HL-60 (cell line): ENCODE measurements at regions not wholly inside any gene's neighbourhood (a gene's known extent, or its start where the extent isn't known, plus 50 kb on each side); places are given as distances from the start of the nearest gene placed in this dataset.

ENCODE experiments used
- DNase-seq, 2 experiments: peaks; one replicate each; pipeline ENCODE4 v3.0.0-alpha.2; 2010 to 2020; ENCODE audit warnings: low read depth in 1 of 2, low spot score in 1 of 2
- H3K27ac ChIP-seq: fragments of 250-450 bp; sonication (Bioruptor Pico); replicated peaks from 2 replicates; pipeline ENCODE4 v1.5.1; 2020; ENCODE audit warnings: mild to moderate bottlenecking, moderate library complexity
- H3K27me3 ChIP-seq: fragments of 250-450 bp; sonication (Bioruptor Pico); 2 replicates; pipeline ENCODE4 v1.5.1; 2021; ENCODE audit warnings: mild to moderate bottlenecking, moderate library complexity; ENCODE audit not compliant: insufficient read depth, poor library complexity, severe bottlenecking
- H3K4me3 ChIP-seq: replicated peaks from 2 replicates; pipeline ENCODE4 v1.5.1; 2011; ENCODE audit warnings: mild to moderate bottlenecking, control low read depth, low read length; ENCODE audit not compliant: insufficient read depth
- GABPA ChIP-seq: IDR thresholded peaks from 2 replicates; pipeline ENCODE4 v1.6.1; 2012; ENCODE audit warnings: low read depth
- POLR2AphosphoS5 ChIP-seq: IDR thresholded peaks from 2 replicates; pipeline ENCODE4 v1.6.1; 2012; ENCODE audit warnings: low read depth
- SPI1 ChIP-seq: IDR thresholded peaks from 2 replicates; pipeline ENCODE4 v1.6.1; 2012; ENCODE audit warnings: low read depth, mild to moderate bottlenecking, borderline replicate concordance
- TF ChIP-seq, protein P1 (sequence below): IDR thresholded peaks from one replicate; pipeline ENCODE4 v1.5.1; 2011; ENCODE audit warnings: low read length, control low read depth, inconsistent platforms; ENCODE audit not compliant: insufficient read depth
- TF ChIP-seq, protein P2 (sequence below): IDR thresholded peaks from 2 replicates; pipeline ENCODE4 v1.6.1; 2012; ENCODE audit warnings: low read depth; ENCODE audit not compliant: insufficient replicate concordance

DNA sequence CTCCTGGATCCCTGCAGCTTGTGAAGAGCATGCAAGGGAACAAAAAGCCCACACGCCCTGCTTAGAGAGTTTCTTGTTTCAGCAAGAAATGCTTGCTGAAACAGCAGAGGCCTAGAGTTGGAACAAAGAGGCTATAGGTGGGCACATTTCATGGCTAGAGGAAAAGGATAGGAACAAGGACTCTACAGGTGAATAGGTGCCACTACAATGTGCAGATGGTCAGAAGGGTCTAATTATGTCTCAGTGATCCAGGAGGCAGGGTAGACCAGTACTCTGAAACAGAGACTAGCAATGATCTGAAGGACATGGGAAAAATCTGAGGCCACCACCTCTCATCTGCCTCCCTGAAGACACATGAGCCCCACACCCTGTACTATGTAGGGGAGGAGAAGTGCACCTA, 609.0 kb downstream of the REEP3 start:
- Histone ChIP-seq H3K27ac (no peak overlapping the region), H3K4me3 (no peak overlapping the region), H3K27me3 (no peaks in the 10 kb centered on the region)
- DNase-seq, result no peak
- TF ChIP-seq, protein P1, sequence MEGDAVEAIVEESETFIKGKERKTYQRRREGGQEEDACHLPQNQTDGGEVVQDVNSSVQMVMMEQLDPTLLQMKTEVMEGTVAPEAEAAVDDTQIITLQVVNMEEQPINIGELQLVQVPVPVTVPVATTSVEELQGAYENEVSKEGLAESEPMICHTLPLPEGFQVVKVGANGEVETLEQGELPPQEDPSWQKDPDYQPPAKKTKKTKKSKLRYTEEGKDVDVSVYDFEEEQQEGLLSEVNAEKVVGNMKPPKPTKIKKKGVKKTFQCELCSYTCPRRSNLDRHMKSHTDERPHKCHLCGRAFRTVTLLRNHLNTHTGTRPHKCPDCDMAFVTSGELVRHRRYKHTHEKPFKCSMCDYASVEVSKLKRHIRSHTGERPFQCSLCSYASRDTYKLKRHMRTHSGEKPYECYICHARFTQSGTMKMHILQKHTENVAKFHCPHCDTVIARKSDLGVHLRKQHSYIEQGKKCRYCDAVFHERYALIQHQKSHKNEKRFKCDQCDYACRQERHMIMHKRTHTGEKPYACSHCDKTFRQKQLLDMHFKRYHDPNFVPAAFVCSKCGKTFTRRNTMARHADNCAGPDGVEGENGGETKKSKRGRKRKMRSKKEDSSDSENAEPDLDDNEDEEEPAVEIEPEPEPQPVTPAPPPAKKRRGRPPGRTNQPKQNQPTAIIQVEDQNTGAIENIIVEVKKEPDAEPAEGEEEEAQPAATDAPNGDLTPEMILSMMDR, result no peak
- TF ChIP-seq SPI1 (no peak), POLR2AphosphoS5 (no peak), GABPA (no peak)
- TF ChIP-seq, protein P2, sequence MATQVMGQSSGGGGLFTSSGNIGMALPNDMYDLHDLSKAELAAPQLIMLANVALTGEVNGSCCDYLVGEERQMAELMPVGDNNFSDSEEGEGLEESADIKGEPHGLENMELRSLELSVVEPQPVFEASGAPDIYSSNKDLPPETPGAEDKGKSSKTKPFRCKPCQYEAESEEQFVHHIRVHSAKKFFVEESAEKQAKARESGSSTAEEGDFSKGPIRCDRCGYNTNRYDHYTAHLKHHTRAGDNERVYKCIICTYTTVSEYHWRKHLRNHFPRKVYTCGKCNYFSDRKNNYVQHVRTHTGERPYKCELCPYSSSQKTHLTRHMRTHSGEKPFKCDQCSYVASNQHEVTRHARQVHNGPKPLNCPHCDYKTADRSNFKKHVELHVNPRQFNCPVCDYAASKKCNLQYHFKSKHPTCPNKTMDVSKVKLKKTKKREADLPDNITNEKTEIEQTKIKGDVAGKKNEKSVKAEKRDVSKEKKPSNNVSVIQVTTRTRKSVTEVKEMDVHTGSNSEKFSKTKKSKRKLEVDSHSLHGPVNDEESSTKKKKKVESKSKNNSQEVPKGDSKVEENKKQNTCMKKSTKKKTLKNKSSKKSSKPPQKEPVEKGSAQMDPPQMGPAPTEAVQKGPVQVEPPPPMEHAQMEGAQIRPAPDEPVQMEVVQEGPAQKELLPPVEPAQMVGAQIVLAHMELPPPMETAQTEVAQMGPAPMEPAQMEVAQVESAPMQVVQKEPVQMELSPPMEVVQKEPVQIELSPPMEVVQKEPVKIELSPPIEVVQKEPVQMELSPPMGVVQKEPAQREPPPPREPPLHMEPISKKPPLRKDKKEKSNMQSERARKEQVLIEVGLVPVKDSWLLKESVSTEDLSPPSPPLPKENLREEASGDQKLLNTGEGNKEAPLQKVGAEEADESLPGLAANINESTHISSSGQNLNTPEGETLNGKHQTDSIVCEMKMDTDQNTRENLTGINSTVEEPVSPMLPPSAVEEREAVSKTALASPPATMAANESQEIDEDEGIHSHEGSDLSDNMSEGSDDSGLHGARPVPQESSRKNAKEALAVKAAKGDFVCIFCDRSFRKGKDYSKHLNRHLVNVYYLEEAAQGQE, result no peak

DNA sequence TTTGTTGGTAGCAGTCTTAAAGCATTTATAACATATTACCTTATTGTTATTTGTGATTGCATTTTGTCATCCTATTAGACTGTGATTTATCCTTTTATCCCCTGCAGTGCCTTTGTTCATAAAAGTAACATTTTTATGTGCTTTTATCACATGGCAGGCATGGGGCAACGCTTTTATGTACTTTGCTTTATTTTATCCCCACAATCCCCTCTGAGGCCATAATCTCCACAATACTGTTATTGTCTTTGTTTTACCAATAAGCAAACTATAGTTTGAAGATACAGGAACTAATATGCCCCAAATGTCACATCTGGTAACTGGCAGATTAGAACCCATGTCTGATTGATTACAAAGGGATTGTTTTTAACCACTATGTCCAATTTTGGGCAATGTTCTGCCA, 613.5 kb downstream of the REEP3 start:
- H3K4me3 ChIP-seq, result no peak overlapping the region
- H3K27ac ChIP-seq, result no peak overlapping the region
- no peaks in the 10 kb centered on the region for H3K27me3 ChIP-seq
- TF ChIP-seq, protein P2, result no peak
- no peak for DNase-seq

DNA sequence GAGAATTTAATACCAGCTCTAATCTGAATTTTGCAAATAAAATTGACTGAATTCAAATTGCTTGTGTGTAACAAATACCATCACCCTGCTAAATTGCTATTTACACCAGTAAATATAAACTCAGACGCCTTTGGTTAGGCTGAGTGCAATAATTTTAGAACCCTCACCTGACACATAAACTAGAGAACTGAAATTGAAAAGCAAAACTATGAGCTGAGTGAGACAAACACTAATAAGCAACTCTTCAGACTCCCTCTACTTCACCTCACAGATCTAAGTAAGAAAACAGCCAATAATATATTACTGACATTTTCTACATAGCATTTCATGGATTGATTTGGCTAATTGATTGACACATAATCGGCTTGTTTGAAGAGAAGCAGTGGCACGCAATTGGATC, 621.2 kb downstream of the REEP3 start:
- no peaks in the 10 kb centered on the region for H3K27me3 ChIP-seq
- TF ChIP-seq POLR2AphosphoS5, result no peak
- no peak for DNase-seq
- H3K4me3 ChIP-seq, result no peak overlapping the region
- H3K27ac ChIP-seq, result no peak overlapping the region

DNA sequence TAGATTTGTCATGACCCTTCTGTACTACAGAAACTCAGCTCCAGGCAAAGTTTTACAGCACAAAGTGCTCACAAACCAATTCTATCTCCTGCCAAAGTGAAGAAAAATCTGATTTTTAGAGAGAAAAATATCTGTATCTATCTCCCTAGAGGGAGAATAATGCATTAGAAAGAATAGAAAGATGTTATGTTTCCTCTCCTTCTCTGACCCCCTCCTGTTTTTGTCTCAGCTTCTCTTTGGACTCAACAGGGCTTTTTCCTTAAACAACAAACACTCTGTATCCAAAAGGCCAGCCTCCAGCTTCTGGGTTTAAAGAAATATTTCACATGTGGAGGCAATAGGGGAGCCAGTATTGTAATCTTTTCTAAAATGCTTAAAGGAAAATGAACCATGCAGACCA, 627.4 kb downstream of the REEP3 start:
- no peak overlapping the region for H3K27ac ChIP-seq
- H3K4me3 ChIP-seq, result no peak overlapping the region
- no peaks in the 10 kb centered on the region for H3K27me3 ChIP-seq
- no peak for TF ChIP-seq SPI1
- no peak for TF ChIP-seq POLR2AphosphoS5
- no peak for TF ChIP-seq GABPA
- TF ChIP-seq, protein P2, result no peak
- TF ChIP-seq, protein P1, result no peak
- no peak for DNase-seq
